Inflammatory macrophage (primary cell): ENCODE measurements at regions not wholly inside any gene's neighbourhood (a gene's known extent, or its start where the extent isn't known, plus 50 kb on each side); places are given as distances from the start of the nearest gene placed in this dataset.
A peak's percentile ranks its signal among the peaks of the same experiment; 100 is the strongest.

Experiments used
- DNase-seq, 2 donors: peaks; one replicate each; pipeline ENCODE4 v3.0.0-alpha.2; 2020 to 2022

DNA sequence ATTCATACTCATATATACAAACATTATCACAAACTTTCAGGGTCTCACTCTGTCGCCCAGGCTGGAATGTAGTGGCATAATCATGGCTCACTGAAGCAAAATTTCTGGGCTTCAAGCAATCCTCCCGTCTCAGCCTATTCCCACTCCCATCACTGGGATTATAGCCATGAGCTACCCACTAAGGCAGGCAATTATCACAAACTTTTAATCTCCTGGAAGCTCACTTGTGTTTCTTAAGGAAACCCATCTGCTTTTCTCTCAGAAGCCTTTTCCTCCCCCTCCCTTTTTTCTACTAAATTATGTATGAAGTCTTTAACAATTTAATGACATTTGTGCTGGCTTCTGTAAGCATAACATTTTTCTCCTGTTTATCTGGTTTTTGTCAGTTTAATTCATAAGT lies 170.5 kb downstream of the AREG start:
- no peak for DNase-seq

DNA sequence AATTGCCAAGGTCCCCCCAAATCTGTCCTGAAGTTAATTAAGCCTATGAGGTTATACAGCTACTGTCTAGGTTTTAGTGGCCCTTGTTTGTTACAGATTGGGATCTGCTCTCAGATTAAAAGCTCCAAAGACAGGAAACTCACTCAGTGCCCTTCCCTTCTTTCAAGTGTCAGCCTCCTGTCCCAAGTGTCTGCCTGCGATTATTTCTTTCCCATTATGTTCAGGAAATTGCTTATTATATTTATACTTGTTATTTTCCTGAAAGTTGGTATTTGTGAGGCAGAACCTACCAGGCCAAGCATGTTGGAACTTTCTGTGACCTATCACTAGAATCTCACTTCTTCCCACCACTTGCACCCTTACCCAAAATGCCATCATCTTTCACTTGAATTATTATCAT lies 173.2 kb downstream of the AREG start:
- no peak for DNase-seq

DNA sequence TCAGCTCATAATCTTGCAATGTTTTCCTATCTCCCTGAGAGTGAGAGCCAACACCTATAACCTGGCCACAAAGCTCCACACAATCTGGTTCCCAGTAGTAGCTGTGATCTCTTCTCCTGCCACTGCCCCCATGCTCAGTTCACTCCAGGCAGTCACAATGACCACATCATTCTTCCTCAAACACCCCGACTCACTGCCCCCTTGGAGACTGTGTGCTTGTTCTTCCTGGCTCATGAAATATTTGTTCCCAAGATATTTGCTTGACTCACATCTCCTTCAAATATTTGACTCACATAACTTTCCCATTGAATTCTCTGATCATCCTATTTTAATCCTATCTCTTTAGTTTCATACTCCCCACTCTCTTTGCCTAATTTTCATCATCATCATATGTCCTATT lies 173.7 kb downstream of the AREG start:
- no peak for DNase-seq

DNA sequence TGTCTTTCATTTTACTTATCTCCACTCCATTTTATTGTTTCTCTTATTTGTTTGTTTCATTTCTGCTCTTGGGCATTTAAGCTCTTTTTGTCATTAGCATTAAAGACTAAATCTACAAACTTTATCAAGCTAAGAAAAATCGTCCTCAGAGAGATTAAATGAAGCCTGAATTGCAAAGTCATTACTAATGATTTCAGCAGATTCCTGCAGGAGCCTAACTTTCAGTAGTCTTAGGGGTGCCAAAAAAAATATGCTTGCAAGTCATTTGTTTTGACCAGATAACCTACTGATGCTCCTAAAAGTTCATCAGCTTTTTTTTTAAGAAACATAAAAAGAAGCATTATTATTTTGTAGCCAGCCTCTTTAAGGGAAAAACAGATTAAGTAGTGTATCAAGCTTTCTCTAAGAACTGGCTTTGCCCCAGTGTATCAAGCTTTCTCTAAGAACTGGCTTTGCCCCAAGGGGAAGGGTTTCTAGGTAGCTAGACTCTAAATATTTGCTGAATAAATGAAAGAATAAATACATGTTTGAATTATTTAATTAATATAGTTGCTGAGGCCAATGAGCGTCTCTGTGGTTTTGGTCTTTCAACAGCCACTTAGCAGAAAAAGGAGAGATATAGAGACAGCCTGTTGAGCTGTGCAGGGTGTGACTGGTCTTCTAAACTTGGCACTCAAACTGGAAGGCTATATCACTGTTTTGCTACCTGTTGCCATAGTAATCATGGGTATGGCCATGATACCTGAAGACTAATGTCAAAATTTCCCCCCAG lies 174.2 kb downstream of the BTC start:
- no peak for DNase-seq

DNA sequence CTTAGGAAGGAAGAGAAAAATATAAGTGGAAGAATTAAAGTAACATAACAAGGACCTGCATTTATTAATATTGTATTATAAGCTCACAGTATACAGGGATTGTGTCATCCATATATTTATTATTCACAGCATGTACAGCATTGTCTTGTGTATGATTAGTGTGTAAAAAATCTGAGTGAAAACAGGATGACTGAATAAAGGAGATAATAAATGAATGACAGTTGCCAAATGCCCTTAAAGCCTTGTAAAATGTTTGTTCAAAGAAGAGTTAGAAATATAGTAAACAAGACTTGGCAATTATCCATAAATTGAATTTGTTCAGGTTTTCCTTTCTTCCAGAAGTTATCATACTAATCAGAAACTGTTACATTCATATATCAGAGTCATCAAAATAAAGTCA lies 172.7 kb downstream of the BTC start:
- DNase-seq, result no peak

DNA sequence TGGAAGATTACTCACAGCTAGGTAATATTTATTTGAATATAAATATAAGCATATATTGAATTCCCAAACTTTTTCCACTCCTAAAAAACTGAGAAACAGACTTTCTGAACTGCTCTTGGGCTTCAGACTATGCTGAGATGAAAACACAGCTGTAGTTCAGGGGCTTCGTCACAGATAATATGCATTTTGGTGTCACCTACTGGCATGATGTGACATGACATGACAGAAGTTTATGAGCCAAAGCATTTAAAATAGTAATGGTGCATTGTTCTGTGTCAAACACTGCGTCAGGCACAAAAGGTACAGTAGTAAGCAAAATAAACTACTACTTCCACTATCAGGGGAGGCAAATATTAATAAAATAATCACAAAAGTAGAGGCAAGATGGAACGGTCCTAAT lies 171.3 kb downstream of the BTC start:
- DNase-seq, result peak; percentile 64 to 71

DNA sequence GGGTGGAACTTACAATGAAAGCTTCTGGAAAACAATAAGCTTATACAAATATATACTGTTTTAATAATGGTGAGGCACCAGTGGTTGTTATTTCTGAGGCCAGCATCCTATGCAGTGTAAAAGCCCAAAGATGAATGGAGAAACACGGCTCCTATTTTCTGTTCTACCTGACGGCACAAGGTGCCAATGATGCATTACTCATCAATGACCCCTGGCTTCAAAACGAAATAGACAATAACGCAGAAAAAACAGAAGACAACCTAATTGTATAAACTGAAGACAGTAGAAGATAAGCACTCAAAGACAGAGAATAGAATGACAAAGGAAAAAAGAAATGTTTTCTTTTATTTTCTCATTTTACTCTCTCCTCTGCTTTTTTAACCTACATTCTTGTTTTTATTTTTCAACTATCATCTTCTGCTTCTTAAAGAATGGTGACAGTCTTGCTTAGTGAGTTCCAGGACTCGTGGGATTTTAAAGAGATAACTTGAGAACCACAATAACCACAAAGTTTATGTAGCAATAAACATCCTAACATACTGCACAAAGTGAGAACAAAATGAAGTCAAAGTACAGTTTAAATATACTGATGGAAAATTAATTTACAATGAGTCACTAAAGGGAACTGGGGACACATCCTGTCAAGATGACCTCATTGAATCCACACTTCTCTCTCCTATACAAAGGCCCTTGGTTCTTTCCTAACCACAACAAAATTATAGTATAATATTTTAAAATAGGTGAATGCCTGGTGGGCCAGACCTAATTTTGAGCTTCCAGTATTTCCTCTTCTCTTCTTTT lies 169.8 kb downstream of the BTC start:
- peak; percentile 53 to 82 for DNase-seq

DNA sequence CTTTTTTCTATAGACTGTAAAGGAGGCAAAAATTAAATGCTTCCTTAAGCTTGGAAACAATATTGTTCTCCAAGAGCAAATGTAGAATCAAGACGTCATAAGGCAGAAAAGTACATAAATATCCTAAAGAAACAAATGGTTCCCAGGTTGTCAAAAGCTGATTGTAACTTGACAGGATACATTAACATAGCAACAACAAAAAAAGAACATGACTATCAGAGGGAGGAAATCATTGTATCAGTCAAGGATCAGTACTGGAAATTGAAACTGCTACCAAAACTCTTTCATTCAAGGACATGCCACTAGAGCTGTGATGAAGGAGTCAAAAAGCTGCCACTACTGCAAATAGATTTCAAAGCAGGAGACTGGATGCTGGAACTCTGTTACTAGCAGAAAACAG lies 168.3 kb downstream of the BTC start:
- DNase-seq, result no peak

DNA sequence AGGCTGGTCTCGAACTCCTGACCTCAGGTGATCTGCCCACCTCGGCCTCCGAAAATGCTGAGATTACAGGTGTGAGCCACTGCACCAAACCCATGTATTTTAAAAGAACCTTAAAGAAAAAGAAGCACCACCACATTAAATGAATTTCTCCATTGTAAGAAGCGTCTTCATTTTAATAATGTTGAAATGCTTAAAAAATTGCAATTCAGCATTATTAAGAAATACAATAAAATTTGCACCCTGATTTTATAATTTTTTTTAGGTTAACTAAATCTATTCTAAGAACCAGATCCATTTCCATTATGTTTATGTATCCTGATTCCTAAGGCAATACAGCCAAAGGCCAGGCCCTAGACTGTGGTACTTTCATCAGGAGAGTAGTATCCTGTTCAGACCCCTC lies 167.2 kb downstream of the BTC start:
- no peak for DNase-seq

DNA sequence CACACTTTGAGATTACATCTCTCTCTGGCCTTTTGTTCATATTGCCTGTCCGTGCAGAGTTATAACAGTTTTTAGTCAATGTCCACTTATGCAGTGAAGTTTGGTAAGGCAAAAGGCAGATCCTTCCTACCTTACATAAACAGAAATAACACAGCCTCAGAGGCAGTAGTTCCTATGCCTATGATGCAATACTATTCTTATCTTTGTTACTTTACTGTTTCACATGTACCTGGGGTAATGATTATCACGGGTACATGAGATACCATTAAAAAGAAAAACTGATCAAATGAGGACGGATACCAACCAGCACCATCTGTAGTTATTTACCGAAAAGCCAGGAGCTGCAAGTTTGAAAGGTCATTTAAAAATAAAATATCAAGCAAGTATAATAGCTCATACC lies 166.8 kb downstream of the BTC start:
- DNase-seq, result no peak

DNA sequence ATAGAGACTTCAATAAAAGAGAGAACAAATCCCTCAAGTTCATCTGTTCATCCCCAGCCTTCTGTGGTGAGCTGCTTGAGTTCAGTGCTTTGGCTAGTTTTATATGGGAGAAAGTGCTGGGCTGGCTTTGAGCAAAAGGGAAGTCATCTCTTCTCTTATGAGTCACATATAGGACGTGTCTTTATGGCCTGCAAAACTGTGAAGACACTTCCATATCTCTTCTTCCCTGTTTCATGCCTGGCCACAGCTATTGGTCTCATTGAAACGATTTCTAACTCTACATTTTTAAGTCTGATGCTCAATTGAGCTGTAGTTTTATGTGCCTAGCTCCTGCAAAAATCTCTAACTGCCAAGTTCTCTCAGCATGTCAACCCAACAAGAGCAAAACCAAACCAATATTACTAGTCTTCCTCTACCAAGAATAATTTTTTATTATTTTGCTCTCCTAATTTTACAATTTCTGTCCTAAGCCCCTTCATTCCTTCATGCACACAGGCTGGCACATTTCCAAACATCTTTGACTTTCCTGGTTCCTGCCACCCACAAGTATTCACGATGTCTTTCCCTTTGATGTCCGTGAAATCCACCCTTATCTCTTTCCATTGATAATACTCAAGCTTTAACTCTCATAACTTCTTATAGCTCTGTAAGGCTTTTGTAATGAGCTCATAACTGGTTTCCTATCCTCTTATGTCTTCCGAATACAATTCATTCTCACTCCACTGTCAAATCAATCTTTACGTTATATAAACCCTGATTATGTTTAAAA lies 165.3 kb downstream of the BTC start:
- DNase-seq, result peak; percentile 87 to 92

DNA sequence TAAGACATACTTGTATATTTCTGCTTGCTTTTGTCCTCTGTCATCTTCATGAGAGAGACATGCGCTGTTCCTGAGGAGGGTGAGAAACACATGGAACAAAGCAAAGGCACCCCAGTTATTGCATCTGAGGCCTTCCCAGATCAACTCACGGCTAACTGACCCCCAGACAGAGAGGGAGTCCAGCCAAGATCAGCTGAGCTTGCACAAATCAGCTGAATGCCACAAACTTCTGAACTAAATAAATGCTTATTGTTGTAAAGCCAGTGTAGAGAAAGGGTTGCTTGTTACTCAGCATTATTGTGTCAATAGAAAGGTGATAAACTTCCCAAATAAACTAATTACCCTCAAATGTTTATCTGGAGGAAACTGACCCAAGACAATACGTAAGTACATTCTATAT lies 163.8 kb downstream of the BTC start:
- no peak for DNase-seq

DNA sequence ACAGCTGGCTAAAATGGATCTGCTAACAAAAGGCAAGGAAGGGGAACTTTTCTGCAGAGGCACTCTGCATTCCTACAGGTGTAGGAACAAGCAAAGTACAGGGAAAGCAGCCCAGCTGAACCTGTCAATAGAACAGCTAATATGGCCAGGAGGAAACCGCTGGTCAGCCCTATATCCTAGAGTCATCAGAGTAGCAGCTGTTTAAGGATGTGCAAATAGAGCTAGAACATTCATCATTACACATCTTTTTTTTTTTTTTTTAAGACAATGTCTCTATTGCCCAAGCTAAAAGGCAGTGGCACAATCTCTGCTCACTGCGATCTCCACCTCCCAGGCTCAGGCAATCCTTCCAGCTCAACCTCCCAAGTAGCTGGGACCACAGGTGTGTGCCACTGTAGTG lies 163.0 kb downstream of the BTC start:
- DNase-seq, result peak; percentile 23 to 62

DNA sequence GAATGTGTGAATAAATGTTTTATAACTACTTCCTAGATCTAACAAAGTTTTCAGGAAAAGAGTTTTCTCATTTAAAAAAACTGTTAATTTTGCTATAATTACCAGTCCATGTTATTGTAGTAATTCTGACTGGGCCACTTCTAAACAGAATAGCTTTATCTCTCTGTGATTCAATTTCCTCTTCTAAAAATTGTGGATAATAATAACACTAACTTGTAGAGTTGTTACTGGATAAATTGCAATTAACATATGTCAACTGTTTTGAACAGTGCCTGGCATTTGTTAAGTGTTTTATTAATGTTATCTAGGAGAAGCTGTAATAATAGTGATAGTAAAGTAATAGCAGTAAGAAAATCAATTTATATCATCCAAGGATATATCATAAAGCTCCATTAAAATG lies 162.3 kb downstream of the BTC start:
- DNase-seq, result no peak

DNA sequence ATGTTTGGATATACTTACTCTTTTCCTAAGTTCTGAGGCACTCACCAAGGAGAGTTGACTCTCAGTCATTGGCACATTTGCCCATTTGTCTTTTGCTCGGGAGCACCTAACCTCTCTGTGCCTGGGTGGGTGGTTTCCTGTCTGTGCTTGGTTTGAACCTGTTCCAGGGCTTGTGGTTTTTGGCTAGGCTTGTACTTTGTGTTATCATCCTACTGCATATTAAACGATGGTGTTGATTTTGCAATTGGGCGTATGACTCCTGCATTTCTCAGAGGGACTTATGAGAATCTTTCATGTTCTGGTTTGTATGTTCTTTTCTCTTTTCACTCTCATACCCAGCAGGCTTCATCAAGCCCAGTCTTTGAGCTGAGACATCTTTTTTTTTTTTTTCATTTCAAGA lies 161.7 kb downstream of the BTC start:
- peak; percentile 75 to 77 for DNase-seq

DNA sequence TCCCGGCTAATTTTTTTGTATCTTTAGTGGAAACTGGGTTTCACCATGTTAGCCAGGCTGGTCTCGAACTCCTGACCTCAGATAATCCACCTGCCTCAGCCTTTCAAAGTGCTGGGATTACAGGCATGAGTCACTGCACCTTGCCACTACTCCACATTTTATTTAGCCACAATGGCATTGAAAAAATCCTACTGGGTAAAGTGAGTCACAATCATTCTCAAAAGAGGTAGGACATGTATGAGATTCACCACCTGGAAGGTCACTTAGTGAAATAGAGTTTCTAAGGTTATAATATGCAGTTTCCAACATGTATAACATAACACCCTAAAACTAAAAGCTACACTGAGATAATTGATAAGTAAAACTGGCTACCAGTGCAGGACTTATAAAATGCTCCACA lies 159.2 kb downstream of the BTC start:
- no peak for DNase-seq

DNA sequence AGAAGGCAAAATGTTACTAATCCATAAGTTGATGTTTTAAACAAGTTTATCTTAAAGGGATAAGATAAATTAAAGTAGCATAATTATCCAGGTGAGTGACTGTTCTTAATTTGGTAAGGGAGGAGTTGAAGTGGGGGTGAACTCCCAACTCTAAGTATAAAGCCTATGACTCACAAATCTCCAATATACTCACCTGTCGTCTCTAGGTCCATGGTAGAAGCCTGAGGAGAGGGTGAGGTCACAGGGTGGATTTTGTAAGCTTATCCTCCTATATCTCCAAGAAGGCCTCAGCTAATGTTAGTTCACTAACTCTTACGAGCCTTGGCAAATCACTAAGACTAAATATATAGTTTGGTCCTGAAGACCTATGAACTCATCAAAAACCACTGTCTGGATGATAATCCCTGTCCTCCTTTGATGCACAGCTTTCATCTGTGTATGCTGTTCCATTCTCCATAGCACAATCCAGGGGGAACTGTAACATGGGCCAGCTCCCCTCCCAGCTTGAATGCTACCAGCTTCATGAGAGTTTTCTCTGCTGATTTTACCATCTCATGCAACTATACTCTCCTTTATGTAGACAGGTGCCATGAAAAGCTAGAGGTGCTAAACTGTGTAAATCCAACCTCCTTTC lies 158.7 kb downstream of the BTC start:
- DNase-seq, result no peak

DNA sequence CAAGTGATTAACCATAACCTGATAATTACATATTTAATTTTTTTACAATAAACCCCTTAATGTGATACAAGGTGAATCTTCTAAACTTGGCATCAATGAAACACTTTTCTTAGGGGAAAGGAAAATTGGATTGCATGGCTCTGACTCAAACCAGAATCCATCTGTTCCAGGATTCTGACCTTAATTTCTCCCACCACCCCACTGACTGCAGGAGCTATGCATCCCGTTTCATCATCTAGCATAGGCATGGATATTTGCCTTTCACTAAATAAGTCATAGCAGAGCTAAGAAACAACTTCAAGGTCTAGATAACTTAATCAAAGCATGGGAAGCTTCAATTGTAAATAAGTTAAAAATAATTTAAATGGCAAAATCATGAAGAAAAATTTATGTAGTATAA lies 156.3 kb downstream of the BTC start:
- DNase-seq, result no peak

DNA sequence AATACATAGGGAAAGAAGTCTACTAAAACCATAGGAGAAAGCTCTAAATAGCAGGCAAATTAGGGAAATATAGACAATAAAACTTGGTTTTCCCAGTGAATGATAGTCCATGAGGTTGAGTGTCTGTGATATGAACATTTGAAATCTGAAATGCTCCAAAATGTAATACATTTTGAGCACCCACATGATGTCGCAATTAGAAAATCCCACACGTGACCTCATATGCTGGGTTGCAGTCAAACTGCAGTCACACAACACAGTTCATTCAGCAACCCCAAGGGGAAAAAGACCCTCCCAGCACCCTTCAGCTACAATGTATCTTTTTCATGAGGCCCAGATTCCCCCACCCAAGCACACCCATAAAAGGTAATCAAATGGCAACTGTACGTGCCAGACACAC lies 155.6 kb downstream of the BTC start:
- peak; percentile 29 to 40 for DNase-seq

DNA sequence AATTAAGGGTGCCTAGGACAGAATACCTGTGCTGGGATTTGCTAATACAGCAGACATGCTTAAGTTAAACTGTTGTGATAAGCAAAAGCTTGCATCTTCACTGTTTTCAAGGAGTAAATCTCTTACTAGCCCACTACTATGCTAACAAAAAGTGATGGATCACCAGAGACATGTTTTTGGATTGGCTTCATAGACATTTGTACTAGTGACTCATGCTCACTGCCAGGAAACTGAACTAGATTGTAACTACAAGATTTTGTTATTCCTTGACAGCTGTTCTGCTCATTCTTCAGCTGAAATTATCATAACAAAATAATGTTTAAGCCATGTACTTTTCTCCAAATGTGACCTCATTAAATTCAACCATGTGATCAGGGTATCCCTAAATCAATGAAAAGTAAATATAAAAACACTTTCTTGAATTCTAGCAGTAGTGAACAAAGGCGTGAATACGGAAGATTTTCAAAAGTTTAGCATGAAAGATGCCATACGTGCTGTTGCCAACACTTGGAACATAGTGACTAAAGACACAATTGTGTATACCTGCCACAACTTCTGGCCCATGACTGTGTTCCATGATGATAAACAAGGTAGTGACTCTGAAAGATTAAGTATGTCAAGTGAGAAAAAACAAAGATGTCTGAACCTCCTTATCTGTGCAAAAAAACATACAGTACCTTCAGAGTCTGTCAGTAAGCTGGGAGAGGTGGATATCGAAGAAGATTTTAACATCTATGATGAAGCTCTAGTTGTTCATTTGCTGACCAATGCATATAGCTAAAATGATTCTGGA lies 154.0 kb downstream of the BTC start:
- DNase-seq, result no peak

DNA sequence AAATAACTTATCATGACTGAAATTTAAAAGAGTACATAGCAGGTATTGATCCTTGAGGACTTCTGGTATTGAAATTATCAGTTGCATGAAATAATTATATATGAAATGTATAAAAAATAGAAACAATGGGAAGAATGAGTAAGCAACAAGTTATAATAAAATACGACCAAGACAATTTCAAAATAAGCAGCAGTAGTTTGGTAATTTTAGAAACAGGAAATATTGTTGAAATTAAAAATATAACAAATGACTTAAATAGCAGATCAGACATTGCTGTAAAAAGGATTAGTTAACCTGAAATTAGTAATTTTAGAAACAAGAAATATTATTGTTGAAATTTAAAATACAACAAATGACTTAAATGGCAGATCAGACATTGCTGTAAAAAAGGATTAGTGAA lies 152.3 kb downstream of the BTC start:
- peak in 1 of 2 donors; percentile 67 for DNase-seq

DNA sequence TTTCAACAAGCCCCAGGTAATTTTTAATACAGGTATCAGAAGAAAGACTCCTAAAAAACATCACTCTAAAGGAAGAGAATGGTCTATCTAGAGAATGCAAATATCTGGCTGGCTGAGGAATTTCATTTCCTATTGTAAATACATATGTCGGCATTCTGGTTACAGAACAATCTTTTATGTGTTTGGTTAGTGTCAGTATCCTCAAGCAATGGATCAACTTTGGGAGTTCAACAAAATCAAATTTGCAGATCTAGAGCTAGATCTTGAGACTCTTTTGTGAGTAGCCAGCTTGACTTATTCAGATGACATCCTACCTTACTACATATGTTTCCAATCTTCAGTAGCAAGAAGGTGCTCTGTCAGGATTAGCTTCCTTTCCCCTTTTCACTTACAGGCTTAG lies 145.1 kb downstream of the BTC start:
- no peak for DNase-seq
